HEK293 (cell line): ENCODE measurements at regions not wholly inside any gene's neighbourhood (a gene's known extent, or its start where the extent isn't known, plus 50 kb on each side); places are given as distances from the start of the nearest gene placed in this dataset.

Experiments
- ZFP37 ChIP-seq: fragments of 450-650 bp; formaldehyde crosslinking; IDR thresholded peaks from 2 replicates; pipeline ENCODE4 v1.5.1; 2016; ENCODE audit warnings: missing biosample characterization, missing genetic modification characterization
- ZNF121 ChIP-seq: fragments of 450-650 bp; formaldehyde crosslinking; IDR thresholded peaks from 2 replicates; pipeline ENCODE4 v1.5.1; 2016; ENCODE audit warnings: missing biosample characterization, missing genetic modification characterization
- ZNF707 ChIP-seq: fragments of 450-650 bp; formaldehyde crosslinking; IDR thresholded peaks from 2 replicates; pipeline ENCODE4 v1.5.1; 2016; ENCODE audit warnings: missing biosample characterization, missing genetic modification characterization
- ZNF777 ChIP-seq: fragments of 450-650 bp; formaldehyde crosslinking; IDR thresholded peaks from 2 replicates; pipeline ENCODE4 v1.5.1; 2017; ENCODE audit warnings: missing biosample characterization, missing genetic modification characterization, borderline replicate concordance
- TF ChIP-seq, protein P1 (sequence below): fragments of 450-650 bp; formaldehyde crosslinking; IDR thresholded peaks from 2 replicates; pipeline ENCODE4 v1.5.1; 2016; ENCODE audit warnings: missing biosample characterization, missing genetic modification characterization, borderline replicate concordance
- TF ChIP-seq, protein P2 (sequence below): fragments of 450-650 bp; formaldehyde crosslinking; IDR thresholded peaks from 2 replicates; pipeline ENCODE4 v1.5.1; 2016; ENCODE audit warnings: missing biosample characterization, missing genetic modification characterization, low read depth

DNA sequence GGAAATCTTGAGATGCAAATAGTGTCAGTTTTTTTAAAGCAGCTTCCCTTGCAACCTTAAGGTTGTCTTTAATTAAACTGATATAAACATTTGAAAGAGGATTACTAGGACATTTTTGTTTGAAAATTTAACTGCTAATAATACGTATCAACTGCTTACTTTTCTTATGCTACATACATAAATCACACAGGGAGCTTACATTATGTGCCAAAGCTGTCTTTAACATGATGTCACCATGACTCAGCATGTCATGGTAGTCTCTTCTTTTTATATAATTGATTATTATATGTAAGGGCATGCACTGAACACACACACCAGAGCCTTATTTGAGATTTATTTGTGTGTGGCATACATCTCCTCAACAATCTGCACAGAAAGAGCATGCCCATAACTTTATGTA is 63.0 kb upstream of the PTHLH start:
- TF ChIP-seq ZFP37 (tag by site-specific recombination), result no peak
- no peak for TF ChIP-seq ZNF707 (tag by site-specific recombination)
- TF ChIP-seq, protein P1, sequence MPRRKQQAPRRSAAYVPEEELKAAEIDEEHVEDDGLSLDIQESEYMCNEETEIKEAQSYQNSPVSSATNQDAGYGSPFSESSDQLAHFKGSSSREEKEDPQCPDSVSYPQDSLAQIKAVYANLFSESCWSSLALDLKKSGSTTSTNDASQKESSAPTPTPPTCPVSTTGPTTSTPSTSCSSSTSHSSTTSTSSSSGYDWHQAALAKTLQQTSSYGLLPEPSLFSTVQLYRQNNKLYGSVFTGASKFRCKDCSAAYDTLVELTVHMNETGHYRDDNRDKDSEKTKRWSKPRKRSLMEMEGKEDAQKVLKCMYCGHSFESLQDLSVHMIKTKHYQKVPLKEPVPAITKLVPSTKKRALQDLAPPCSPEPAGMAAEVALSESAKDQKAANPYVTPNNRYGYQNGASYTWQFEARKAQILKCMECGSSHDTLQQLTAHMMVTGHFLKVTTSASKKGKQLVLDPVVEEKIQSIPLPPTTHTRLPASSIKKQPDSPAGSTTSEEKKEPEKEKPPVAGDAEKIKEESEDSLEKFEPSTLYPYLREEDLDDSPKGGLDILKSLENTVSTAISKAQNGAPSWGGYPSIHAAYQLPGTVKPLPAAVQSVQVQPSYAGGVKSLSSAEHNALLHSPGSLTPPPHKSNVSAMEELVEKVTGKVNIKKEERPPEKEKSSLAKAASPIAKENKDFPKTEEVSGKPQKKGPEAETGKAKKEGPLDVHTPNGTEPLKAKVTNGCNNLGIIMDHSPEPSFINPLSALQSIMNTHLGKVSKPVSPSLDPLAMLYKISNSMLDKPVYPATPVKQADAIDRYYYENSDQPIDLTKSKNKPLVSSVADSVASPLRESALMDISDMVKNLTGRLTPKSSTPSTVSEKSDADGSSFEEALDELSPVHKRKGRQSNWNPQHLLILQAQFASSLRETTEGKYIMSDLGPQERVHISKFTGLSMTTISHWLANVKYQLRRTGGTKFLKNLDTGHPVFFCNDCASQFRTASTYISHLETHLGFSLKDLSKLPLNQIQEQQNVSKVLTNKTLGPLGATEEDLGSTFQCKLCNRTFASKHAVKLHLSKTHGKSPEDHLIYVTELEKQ (tag by site-specific recombination), result no peak
- no peak for TF ChIP-seq ZNF121
- TF ChIP-seq ZNF777 (tag by site-specific recombination), result no peak
- TF ChIP-seq, protein P2, sequence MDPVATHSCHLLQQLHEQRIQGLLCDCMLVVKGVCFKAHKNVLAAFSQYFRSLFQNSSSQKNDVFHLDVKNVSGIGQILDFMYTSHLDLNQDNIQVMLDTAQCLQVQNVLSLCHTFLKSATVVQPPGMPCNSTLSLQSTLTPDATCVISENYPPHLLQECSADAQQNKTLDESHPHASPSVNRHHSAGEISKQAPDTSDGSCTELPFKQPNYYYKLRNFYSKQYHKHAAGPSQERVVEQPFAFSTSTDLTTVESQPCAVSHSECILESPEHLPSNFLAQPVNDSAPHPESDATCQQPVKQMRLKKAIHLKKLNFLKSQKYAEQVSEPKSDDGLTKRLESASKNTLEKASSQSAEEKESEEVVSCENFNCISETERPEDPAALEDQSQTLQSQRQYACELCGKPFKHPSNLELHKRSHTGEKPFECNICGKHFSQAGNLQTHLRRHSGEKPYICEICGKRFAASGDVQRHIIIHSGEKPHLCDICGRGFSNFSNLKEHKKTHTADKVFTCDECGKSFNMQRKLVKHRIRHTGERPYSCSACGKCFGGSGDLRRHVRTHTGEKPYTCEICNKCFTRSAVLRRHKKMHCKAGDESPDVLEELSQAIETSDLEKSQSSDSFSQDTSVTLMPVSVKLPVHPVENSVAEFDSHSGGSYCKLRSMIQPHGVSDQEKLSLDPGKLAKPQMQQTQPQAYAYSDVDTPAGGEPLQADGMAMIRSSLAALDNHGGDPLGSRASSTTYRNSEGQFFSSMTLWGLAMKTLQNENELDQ, result no peak
